ENCODE measurements at regions not wholly inside any gene's neighbourhood (a gene's known extent, or its start where the extent isn't known, plus 50 kb on each side); places are given as distances from the start of the nearest gene placed in this dataset.
"Not testable (repeated sequence)": the region's sequence is repeated elsewhere in the genome, so short reads cannot be mapped to it uniquely, and the experiment has no call there.

DNA sequence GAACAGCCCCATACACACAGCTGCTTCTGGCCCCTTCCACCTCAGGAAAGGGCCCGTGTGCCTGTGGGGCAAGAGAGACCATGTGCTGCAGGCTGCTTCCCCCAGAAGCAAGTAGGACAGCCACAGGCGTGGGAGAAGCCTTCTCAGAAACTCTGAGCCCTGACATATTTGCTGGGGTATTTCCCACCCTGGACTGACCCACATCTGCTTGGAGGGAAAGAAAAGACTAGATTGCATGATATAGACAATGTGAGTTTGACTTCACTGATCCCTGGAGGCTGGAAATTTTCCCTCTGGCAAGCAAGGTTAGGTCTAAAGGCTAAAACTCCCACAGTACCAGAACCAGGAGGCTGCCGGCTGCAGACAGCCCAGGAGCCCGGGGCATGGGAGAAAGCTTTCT lies 213.3 kb upstream of the SSTR4 start:
- no peak for DNase-seq

DNA sequence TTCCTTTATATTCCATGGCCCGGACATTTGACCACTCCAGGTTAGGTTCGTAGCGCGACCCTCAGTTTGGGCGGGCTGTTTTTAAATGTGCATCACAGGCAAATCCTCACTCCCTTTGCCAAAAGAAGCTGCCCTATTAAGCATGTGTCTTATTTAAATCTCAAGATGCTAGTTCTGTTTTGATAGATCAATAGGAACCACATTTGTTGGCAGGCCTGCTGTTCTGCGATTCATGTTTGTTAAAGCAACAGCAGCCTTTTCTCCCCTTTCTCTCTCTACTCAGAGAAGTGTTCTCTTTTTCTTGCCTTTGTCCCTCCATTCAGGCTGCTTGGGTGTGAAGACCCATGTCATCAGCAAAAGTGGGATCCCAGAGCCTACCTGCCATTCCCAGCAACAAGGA lies 212.0 kb upstream of the SSTR4 start:
- DNase-seq, result no peak

DNA sequence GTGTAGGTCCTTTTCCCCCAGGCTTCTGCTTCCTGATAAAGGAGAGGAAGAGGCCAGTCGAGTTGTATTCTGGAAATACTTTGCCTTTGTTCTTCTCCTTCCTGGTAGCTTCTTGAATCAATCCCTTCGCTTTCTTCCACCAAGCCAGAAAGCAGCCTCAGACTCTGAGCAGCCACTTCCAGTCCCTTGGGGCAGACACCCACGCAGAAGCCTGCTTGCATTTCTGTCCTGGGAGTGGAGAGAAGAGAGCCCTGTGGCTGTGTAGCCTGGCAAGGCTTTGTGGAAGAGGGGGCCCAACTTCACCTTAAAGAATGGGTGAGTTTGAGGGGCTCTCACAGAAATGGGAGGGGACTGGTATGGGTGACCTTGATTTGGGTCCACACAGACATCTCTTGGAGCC lies 211.0 kb upstream of the SSTR4 start:
- DNase-seq, result no peak

DNA sequence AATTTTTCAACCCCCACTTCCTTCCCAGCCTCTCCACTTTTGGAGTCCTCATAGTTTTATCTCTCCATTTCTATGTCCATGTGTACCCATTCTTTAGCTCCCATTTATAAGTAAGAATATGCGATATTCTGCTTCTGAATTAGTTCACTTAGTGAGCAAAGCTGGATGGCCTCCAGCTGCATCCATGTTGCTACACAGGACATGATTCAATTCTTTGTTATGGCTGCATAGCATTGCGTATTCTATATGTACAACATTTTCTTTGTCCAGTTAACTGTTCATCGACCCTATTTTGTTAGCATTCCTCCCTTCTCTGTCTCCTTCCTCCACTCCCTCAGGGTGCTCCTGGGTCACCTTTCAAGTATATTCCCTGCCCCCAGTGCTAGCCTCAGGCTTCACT lies 210.0 kb upstream of the SSTR4 start:
- DNase-seq, result no peak

DNA sequence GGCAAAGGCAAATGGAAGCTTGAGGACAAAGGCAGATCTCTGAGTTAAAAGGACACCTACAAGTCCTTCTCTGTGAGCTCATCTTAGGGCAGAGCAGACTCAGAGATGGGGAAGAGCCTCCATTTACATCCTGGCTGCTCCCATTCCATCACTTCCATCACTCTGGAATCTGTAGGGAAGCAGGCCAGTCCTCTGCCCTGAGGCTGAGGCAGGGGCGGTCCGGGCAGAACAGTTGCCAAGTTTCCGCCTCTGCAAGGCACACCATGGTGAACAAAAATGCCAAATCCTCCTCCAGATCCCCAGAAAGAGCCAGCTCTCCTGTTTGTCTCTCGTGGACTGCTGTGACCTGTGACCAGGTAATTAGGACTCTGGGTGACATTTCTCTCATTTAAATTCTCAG lies 209.6 kb upstream of the SSTR4 start:
- DNase-seq, result no peak

DNA sequence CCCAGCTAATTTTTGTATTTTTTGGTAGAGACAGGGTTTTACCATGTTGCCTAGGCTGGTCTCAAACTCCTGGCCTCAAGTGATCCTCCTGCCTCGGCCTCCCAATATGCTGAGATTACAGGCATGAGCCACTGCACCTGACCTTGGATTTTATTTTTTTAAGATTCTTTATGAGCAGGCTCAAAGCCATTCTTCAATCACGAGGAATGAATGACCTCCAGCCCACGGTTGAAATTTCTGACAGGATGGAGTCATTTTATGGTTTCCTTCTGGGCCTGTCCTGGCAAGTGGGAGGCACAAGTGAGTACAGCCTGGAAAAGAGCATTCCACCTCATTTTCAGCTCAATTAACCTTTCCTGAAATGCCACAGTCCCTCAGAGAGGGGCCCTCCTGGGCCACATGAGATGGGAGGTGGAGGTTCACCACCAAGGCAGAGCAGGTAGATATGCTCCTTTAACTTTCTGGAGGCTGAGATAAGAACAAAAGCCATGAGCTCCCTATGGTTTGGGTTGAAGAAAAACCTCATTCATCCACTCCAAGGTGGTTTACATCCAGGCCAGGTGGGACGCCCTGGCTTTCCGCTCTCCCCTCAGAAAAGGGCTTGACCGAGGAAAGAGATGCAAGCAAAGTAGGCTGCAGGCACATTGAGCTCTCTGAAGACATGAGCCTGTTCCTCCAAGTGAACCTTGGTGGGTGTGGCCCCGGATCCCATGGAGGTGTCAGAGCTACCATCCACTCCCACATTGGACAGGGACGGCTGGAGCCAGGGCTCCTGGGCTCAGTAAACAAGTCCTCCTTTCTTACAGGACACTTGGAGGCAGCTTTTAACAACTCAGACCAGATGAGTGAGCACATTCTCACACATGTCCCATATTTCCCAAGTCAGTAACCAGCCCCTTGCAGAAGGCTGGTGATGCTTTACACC lies 208.5 kb upstream of the SSTR4 start:
- no peak for DNase-seq

DNA sequence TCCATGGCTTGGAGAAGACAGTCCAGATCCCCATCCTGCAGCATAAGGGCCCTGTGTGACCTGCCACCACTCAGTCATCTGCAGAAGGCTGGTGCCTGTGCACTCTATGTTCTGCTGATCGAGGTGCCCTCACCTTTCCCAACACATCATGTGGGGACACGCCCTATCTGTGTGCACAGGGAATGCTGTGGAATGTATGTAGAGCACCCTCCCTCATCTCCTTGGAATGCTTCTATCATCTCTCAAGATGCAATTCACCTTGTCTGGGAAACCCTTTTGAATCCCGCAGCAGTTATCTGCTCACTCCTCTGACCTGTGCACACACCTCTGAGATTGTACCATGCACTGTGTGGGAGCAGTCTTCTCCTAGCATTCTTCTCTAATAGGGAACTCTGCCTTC lies 207.2 kb upstream of the SSTR4 start:
- DNase-seq, result no peak

DNA sequence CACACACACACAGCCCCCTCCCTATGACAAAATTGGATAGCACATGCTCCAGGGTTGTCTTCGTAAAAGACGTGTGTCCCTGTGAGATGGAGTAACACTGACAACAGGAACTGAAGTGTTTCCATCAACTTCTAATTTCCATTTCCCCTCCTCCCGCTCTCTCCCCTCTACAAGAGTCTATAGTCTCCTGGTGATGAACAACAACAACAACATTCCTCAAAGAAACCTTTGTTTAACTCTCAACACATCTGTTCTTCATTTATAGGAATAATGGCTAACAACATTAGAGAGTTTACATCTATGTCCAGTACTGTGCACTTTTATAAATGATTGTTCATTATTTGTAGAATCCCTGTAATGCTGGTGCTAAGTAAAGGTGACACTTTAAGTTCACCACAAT lies 205.8 kb upstream of the SSTR4 start:
- no peak for DNase-seq

DNA sequence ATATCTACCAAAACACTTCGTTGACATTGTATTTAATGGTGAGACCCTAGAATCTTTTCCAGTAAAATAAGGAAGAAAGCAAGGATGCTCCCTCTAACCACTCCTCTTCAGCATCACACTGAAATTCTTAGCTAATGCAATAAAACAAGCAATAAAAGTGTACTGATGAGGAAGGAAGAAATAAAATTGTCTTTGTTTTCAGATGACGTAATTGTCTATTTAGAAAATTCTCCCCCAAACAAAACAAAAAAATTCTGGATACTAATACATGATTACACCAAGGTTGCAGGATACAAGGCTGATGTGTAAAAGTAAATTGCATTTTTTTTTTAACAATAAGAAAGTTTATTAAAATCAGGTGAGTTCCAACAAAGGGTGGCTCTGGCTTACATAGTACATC lies 205.0 kb upstream of the SSTR4 start:
- no peak for DNase-seq

DNA sequence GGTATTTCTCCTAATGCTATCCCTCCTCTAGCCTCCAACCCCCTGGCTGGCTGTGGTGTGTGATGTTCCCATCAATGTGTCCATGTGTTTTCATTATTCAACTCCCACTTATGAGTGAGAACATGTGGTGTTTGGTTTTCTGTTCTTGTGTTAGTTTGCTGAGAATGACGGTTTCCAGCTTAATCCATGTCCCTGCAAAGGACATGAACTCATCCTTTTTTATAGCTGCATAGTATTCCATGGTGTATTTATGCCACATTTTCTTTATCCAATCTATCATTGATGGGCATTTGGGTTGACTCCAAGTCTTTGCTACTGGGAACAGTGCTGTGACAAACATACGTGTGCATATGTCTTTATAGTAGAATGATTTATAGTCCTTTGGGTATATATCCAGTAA lies 204.4 kb upstream of the SSTR4 start:
- not testable (repeated sequence) for DNase-seq

DNA sequence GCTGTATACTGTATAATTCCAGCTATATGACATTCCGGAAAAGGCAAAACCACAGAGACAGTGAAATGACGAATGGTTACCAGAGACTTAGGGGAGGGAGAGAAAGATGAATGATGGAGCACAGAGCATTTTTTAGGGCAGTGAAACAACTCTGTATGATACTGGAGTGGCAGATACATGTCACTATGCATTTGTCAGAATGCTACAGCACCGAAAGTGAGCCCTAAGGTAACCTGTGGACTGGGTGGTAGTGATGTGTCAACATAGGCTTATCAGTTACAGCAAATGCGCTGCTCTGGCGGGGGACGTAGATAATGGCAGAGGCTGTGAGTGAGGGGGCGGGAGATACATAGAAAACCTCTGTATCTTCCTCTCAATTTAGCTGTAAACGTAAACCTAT lies 201.3 kb upstream of the SSTR4 start:
- no peak for DNase-seq

DNA sequence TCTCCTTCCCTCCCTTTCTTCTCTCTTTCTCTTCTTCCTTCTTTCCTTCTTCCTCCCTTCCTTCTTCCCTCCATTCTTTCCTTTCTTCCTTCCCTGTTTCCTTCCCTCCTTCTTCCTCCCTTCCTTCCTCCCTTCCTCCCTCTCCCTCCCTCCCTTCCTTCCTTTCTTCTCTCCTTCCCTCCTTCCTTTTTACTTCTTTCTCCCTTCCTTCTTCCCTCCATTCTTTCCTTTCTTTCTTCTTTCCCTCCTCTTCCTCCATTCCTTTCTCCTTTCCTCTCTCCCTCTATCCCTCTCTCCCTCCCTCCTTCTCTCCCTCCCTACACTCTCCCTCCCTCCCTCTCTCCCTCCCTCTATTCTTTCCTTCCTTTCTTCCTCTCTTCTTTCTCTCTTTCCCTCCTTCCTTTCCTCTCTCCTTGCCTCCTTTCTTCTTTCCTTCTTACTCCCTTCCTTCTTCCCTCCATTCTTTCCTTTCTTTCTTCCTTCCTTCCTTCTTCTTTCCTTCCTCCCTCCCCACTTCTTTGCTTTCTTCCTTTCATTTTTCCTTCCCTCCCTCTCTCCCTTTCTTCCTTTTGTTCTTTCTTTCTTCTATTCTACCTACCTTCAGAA lies 200.4 kb upstream of the SSTR4 start:
- no peak for DNase-seq

DNA sequence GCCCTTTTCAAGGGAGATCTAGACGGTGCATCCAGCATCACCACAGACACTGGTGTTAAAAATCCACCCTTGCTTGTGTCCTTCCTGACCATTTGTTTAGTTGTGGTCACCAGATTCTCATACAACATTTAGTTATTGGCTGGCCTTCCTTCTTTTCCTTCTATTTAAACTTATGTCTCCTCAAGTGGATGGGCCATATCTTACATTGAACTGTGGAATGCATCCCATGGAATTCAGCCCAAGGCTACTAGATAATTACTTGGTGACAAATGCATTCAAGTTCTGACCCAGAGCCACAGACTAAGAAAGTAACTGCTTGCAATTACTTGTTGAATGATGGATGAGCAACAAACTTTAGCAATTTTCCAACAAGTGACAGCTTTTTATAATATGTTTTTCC lies 198.9 kb upstream of the SSTR4 start:
- no peak for DNase-seq

DNA sequence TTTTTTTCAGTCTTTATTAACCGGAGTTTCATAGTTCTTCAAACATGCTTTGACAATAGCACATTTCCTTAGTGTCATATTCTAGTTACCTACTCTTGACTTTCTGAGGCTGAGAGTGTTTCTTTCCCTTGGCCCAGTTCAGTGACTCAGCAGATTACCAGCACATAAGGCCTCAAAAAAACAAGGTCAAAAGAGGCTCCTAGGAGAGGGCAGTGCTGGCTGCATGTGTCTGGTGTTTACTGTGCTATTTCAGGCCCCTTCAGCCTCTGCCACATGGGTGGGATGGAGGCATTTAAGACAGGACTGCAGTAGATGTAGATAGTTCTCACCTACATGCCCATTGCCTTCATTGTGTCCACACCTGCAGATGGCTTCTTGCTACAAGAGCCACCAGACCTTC lies 198.2 kb upstream of the SSTR4 start:
- DNase-seq, result no peak

DNA sequence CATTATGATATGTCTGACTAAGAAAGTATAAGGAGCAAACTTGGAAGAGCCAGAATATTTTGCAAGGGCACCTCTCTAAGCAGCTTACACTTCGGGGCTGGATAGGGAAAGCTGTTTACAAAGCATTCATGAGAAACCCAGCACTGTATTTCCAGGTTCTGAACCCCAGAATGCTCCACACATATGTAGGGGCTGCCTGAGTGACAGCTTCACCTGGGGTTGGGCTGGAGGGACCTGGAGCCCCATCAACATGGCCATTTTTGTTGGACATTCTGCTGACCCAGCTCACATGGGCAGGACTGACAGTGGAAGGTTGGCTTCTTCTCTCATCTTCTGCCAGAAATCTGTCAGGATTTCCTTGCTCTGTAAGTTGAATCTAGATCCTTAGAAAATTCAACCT lies 197.1 kb upstream of the SSTR4 start:
- DNase-seq, result no peak

DNA sequence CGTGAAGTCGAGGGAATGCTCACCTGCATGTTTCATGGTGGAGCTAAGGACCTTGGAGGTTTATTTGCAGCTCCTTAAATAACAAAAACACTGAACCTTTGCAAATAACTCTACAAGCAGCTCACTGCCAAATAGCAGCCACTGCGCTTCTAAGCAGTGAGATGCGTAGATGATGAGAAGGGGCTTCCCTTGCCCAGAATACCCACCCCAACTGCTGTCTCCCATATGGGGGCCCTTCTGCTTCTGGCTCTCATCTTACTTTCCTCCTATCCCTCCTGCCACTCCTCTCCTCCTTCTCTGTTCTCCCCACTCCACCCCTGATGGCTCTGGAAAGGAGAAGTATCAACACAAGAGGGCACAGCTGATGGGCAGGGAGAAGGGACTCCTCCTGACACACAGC lies 193.3 kb upstream of the SSTR4 start:
- DNase-seq, result no peak

DNA sequence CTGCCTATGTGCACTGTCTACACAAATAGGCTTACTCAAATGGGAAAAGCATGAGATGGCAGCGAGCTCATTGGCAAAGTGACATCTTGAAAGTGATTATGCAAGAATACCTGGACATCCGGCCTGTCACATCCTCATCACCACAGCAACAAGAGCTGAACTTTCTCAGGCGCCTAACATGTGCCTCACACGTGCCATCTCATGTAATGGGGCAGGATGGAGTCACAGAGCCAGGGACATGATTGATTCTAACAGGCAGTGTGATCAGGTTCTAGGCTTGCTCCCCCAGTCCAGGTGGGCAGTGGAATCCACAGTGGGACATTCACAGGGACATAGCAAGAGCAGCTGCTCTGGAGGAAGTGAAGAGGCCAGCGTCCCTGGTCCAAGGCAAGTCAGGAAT lies 192.3 kb upstream of the SSTR4 start:
- DNase-seq, result no peak

DNA sequence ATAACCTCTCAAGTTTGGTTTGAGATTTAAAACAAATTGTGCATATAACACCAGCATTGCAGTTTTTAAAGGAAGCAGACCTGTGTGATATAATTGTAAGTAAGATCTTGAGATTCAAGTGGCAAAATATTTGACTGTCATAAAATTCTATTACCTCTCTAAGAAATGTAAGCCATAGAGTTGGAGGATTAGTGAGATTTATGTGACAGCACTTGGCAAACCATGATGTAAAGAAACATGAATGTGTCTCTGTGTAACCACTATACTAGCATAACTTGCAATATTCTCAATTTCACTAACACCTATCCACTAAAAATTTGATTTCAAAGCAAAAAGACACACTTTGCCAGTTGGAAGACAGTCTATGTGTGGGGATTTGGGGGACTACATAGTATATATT lies 190.2 kb upstream of the SSTR4 start:
- no peak for DNase-seq

DNA sequence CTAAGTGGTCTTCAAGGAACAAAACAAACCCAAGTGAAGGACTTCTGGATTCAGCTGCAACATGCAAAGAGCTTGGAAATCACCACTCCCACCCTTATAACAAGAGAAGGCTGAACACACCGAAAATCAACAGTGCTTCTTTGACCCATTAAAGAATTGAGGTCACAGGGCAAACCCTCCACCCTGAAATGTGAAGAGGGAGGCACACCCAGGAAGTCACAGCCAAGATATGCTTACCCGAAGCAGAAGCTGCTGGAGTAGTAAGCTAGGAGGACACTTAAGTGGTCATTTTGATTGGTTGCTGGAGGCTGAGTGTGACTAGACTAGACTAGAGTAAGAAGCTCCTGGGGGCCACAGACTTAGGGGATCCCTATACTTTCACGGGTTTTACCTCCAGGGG lies 188.2 kb upstream of the SSTR4 start:
- no peak for DNase-seq

DNA sequence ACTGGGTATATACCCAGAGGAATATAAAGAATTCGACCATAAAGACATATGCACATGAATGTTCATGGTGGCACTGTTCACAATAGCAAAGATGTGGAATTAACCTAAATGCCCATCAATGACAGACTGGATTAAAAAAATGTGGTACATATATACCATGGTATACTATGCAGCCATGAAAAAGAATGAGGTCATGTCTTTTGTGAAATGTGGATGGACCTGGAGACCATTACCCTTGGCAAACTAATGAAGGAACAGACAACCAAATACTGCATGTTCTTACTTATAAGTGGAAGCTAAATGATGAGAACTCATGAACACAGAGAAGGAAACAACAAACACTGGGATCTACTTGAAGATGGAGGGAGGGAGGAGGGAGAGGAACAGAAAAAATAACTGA lies 186.7 kb upstream of the SSTR4 start:
- DNase-seq, result no peak

DNA sequence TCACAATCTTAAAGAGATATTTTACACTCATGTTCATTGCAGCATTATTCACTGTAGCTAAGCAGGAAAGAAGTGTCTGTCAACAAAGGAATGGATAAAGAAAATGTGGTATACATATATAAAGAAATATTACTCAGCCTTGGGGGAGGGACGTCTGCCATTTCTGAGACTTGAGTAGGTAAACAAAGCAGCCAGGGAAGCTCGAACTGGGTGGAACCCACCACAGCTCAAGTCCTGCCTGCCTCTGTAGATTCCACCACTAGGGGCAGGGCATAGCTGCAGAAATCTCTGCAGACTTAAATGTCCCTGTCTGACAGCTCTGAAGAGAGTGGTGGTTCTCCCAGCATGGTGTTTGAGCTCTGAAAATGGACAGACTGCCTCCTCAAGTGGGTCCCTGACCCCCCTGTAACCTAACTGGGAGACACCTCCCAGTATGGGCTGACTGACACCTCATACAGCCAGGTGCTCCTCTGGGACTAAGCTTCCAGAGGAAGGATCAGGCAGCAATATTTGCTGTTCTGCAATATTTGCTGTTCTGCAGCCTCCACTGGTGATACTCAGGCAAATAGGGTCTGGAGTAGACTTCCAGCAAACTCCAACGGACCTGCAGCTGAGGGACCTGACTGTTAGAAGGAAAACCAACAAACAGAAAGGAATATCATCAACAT lies 183.3 kb upstream of the SSTR4 start:
- DNase-seq, result peak; percentile 2

DNA sequence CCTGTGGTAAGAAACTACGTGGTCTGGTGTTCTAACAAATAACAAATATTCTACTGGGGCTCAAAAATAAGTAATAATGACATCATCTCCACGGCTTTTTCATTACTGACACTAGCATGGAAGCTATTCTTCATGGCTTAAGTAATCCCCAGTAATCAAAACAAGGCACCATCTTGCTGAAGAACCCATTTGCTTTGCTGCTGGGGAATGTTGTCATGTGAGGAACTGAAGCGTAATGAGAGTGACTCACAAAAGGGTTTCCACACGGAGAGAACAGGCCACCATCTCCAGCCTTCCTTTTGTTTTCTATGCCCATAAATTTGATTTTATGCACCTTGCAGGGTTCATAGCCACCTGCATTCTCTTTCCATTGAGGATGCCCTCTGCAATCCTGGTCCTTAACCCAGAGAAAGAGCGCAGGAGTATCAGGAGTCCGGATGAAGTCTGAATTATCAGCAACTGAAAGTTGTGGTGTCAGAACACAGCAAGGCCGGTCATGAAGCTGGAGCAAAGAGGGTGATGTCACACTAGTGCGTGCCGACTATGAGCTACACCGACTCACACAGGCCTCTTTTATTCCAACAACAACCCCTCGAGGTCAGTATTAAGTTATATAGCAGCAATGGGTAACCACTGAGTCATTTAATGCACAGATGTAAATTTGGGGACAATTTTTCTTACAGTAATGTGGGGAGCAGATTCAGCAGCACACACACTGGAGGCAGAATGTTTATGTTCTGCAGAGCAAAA lies 173.7 kb upstream of the SSTR4 start:
- no peak for DNase-seq

DNA sequence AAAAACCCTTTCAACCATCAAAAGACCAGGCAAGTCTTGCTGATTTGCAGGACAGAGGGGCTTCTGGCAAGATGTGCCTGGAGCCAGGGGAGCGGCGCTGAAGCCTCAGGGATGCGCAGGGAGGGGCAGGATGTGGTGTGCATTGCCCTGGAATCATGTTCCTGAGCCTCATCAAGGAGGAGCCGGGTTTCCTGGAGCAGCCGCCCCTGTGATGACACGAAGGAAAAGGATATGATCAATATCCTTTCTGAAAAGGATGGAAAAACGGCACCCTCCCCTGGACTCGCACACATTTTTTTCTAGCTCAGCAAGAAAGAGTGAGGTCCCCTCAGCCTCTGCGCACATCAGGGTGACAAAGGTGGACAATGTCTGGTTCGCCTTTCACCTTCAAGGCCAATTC lies 173.1 kb upstream of the SSTR4 start:
- DNase-seq, result no peak

Data from activated CD4-positive, alpha-beta T cell treated with anti-CD3 and anti-CD28 coated beads, Interleukin-2, amount 50 U/mL, for 16 hours (primary cell).